RWPE2 (cell line): ENCODE measurements at regions not wholly inside any gene's neighbourhood (a gene's known extent, or its start where the extent isn't known, plus 50 kb on each side); places are given as distances from the start of the nearest gene placed in this dataset.

Source experiments
- ATAC-seq: fragments of 200-7000 bp; cut with Tn5 transposase; 3 replicates; pipeline ENCODE4 v1.9.1; 2021; ENCODE audit warnings: low read depth
- DNase-seq: peaks from one replicate; pipeline ENCODE4 v3.0.0-alpha.2; 2020; ENCODE audit warnings: low spot score
- H3K27ac ChIP-seq: fragments of 450-650 bp; 2 replicates; pipeline ENCODE4 v1.5.1; 2017; ENCODE audit warnings: mild to moderate bottlenecking; ENCODE audit not compliant: poor library complexity, severe bottlenecking
- H3K27me3 ChIP-seq: fragments of 250-450 bp; sonication (Bioruptor Pico); 2 replicates; pipeline ENCODE4 v1.5.1; 2021; ENCODE audit warnings: mild to moderate bottlenecking, moderate library complexity; ENCODE audit not compliant: insufficient read depth, poor library complexity, severe bottlenecking
- H3K36me3 ChIP-seq: fragments of 250-450 bp; sonication (Bioruptor Pico); 2 replicates; pipeline ENCODE4 v1.5.1; 2020; ENCODE audit warnings: low read depth, mild to moderate bottlenecking, moderate library complexity
- H3K4me1 ChIP-seq: fragments of 250-450 bp; sonication (Bioruptor Pico); 2 replicates; pipeline ENCODE4 v1.5.1; 2021; ENCODE audit warnings: mild to moderate bottlenecking, moderate library complexity; ENCODE audit not compliant: insufficient read depth, poor library complexity, severe bottlenecking
- H3K4me3 ChIP-seq: fragments of 250-450 bp; sonication (Bioruptor Pico); 2 replicates; pipeline ENCODE4 v1.5.1; 2021; ENCODE audit warnings: mild to moderate bottlenecking, moderate library complexity; ENCODE audit not compliant: severe bottlenecking
- H3K9me3 ChIP-seq: fragments of 250-450 bp; sonication (Bioruptor Pico); 2 replicates; pipeline ENCODE4 v1.5.1; 2021; ENCODE audit warnings: mild to moderate bottlenecking, moderate library complexity; ENCODE audit not compliant: severe bottlenecking
- TF ChIP-seq, protein P1 (sequence below): fragments of 450-650 bp; IDR thresholded peaks from one replicate; pipeline ENCODE4 v1.5.1; 2017; ENCODE audit warnings: mild to moderate bottlenecking, moderate library complexity; ENCODE audit not compliant: poor library complexity, severe bottlenecking

DNA sequence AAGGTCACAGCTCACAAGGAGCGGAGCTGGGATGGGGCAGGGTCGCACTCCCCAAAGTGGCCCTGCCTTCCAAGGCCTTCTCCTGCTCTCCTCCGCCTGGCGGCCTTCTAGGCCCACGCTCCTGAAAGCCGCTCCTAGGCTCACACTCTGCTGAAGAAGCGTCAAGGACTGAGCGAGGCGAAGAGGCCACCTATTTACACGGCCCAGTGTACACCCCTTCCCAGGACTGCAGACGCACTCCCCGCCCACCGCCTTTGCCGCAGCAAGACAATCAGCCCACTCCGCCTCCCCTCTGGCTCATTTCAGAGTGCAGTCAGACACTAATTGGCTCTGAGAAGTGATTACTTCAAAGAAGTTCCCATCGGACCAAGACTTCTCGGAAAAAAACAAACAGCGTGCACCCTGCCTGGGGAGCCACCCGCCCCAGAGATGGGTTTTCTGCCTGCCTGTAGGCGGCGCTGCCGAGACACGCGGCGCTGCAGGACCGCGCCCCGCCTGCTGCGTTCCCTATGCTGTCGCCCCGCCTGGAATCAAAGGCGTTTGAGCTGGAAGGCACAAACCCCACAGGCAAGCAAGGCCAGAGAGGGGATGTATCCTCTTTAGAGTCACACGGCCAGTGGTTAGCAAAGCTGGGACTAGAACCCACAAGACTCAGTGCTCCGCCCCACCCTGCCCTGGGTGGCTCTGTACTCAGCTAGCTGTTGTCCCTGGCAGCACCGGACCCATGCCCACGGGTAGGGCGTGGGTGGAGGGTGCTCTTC is 414.8 kb downstream of the BUD13 start:
- TF ChIP-seq, protein P1, sequence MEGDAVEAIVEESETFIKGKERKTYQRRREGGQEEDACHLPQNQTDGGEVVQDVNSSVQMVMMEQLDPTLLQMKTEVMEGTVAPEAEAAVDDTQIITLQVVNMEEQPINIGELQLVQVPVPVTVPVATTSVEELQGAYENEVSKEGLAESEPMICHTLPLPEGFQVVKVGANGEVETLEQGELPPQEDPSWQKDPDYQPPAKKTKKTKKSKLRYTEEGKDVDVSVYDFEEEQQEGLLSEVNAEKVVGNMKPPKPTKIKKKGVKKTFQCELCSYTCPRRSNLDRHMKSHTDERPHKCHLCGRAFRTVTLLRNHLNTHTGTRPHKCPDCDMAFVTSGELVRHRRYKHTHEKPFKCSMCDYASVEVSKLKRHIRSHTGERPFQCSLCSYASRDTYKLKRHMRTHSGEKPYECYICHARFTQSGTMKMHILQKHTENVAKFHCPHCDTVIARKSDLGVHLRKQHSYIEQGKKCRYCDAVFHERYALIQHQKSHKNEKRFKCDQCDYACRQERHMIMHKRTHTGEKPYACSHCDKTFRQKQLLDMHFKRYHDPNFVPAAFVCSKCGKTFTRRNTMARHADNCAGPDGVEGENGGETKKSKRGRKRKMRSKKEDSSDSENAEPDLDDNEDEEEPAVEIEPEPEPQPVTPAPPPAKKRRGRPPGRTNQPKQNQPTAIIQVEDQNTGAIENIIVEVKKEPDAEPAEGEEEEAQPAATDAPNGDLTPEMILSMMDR: peak; percentile 31
- DNase-seq (no peak), ATAC-seq (no peak)
- Histone ChIP-seq H3K9me3 (no peaks in the 10 kb centered on the region), H3K27me3 (no peaks in the 10 kb centered on the region), H3K27ac (no peak overlapping the region), H3K36me3 (no peaks in the 10 kb centered on the region), H3K4me1 (no peaks in the 10 kb centered on the region), H3K4me3 (no peak overlapping the region)

DNA sequence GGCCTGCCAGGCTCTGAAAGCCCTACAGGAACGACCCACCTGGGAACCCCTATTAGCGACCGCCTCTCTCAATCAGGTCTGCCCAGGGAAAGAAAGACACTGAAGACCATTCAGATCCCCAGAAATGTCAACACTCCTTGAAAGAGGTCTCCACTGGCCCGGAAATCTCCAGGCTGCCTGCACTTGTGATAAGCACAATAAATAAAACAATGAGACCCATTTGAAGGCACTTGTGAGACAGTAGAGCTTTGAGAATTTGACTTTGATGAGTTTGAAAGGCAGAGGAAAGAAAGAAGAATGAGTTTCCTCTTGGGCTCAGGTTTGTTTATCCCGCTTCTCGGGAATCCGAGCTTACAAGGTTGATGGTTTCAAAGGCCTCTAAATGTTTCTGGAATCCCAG is 416.3 kb downstream of the BUD13 start:
- Histone ChIP-seq H3K4me3 (no peak overlapping the region), H3K36me3 (no peaks in the 10 kb centered on the region), H3K4me1 (no peaks in the 10 kb centered on the region), H3K27ac (no peak overlapping the region), H3K9me3 (no peaks in the 10 kb centered on the region), H3K27me3 (no peaks in the 10 kb centered on the region)
- DNase-seq (no peak), ATAC-seq (no peak)
- TF ChIP-seq, protein P1: no peak

DNA sequence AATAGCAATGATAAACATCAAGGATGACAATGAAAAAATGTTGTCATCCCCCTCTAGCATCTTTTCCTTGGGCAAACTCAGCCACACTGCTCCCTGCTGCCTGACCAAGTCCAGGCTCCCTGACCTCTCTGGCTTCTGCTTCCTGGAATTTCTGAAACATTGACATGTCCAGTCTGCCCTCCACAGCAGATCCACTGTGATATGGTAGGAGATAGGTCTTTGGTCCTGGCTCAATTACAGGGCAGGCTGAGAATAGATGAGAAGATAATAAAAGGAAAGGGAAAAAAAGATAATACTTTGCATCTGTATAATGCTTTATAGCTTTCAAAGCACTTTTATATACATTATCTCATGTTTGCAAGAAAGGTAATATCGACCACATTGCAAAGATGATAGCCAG is 417.7 kb downstream of the BUD13 start:
- Histone ChIP-seq H3K4me3 (no peak overlapping the region), H3K9me3 (no peaks in the 10 kb centered on the region), H3K36me3 (no peaks in the 10 kb centered on the region), H3K27ac (no peak overlapping the region), H3K4me1 (no peaks in the 10 kb centered on the region), H3K27me3 (no peaks in the 10 kb centered on the region)
- TF ChIP-seq, protein P1: no peak
- ATAC-seq: no peak
- DNase-seq: no peak

DNA sequence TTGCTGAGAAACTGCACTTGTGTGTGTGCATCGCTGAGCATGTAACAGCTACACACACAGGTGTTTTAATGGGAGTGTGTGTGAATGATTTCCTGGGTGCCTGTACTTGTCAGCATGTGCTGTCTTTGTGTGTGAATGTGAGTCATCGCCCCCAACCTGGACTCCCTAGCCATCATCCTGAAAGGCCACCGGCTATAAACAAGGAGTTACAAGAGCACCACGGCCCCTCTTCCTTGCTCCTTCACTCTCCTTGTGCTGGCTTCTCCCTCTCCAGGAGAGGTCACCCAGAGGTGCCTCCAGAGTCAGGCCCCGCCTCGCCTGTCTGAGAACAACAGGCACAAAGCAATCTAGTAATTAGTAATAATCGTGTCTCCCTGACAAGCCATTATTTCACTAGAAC is 419.2 kb downstream of the BUD13 start:
- no peaks in the 10 kb centered on the region for H3K4me1 ChIP-seq
- ATAC-seq (peak; percentile 60), DNase-seq (no peak)
- H3K36me3 ChIP-seq: no peaks in the 10 kb centered on the region
- H3K27ac ChIP-seq: no peak overlapping the region
- TF ChIP-seq, protein P1: no peak
- no peak overlapping the region for H3K4me3 ChIP-seq
- no peaks in the 10 kb centered on the region for H3K27me3 ChIP-seq
- H3K9me3 ChIP-seq: no peaks in the 10 kb centered on the region

DNA sequence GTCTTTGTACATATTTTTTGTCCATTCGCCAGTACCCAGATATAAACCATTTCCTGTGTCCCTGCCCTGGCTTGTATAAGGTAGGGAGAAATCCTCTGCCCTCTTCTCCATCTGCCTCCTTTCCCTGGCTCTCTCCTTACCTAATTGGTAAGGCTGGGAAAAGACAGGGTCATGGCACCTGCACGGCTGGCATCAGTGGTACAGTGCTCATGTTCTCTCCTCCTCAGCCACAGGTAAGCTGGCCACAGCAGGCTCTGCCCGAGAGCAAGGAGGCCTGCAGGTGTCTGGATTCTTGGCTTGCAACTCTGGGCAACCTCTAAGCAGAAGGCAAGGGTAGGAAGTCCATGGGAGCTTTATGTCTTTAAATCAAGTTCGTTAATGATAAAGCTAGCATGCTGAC is 419.9 kb downstream of the BUD13 start:
- Histone ChIP-seq H3K36me3 (no peaks in the 10 kb centered on the region), H3K4me1 (no peaks in the 10 kb centered on the region), H3K9me3 (no peaks in the 10 kb centered on the region), H3K27ac (no peak overlapping the region), H3K27me3 (no peaks in the 10 kb centered on the region), H3K4me3 (no peak overlapping the region)
- no peak for DNase-seq
- ATAC-seq: no peak
- TF ChIP-seq, protein P1: no peak
